CD4-positive, alpha-beta T cell treated with Interleukin-4 for 4 hours (primary cell): ENCODE measurements at regions not wholly inside any gene's neighbourhood (a gene's known extent, or its start where the extent isn't known, plus 50 kb on each side); places are given as distances from the start of the nearest gene placed in this dataset.

Experiments
- DNase-seq: peaks from one replicate; pipeline ENCODE4 v3.0.0-alpha.2; 2020

DNA sequence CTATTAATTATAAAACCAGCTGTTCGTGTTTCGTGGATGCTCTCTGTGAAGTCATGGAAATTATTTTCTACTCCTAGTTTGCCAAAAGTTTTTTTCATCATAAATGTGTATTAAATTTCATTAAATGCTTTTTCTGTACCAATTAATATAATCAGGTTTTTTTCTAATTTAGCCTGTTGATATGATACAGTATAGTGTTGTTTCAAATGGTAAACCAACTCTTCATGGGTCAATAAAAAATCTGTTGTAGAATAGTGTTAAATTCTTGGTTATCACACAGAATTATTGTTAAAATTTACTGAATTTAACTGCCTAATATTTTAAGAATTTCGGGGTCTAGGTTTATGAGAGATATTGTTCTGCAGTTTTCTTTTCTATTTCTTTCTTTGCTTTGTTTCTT is 505.9 kb upstream of the MANEA start:
- DNase-seq: no peak

DNA sequence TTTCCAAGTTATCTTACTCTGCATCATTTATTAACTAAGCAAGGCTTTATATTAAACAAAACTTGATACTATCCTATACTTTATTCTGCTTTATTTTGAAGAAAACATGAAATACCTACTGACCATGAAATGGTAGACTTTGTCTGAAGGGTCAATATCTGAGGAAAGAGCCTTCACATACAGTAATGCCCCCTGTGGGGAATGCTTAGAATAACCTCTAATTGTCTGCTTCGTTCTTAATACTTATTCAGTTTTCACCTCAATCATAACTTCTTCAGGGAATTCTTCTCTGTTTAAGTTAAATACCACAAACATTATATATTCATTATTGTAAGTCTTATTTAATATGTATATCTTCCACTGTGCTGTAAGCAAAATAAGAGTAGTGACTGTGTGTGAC is 498.9 kb upstream of the MANEA start:
- no peak for DNase-seq

DNA sequence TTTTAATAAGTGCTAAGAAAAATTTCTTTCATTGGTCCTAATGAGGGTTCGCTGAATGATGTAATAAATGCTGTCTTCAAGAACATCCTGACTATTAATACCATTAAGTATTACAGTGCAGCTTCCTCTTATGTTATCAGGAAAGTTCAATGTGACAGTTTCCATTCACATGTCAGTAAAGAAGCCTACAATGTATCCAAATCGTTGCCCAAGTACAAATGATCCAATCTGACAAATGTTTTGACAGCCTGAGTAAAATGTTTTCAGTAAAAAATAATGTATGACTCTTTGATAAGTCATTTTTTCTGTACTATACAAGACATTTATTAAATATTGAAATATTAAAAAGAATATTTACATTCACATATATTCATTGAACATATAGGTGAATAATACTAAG is 496.1 kb upstream of the MANEA start:
- no peak for DNase-seq

DNA sequence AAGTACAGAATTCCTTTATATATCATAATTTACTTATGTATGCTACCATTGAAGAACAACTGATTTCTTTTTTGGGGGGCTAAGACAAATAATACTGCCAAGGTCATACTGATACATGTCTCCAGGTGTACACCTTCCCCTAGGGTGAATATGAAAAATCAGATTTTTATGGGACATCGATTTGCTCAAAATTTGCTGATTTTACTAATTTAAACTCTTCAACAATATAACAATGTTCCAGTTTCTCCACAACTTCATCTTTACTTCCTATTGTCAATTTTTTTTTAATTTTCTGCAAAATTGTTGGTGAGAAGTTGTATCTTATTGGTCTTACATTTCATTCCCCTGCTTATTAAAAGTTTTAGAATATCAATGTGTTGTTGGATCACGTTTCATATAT is 495.4 kb upstream of the MANEA start:
- DNase-seq: no peak

DNA sequence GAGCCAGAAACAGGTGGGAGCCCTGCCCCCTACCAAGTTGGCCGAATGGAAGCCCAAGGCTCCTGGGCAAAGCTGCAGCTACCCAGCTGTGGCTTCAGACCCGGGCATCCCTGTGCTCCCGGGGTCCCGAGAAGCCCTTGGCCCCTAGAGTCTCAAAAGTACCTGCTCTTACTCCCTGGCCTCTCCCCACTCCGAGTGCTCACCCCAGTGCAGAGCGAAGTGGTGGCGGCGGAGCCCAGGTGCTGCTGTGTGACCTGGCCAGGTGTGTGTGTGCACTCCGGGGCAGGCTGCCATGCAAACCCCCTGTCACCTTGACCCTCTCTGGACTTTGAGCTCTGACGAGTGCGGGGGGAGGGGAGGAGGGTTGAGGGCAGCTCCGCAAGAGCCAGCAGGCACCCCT is 493.8 kb upstream of the MANEA start:
- no peak for DNase-seq

DNA sequence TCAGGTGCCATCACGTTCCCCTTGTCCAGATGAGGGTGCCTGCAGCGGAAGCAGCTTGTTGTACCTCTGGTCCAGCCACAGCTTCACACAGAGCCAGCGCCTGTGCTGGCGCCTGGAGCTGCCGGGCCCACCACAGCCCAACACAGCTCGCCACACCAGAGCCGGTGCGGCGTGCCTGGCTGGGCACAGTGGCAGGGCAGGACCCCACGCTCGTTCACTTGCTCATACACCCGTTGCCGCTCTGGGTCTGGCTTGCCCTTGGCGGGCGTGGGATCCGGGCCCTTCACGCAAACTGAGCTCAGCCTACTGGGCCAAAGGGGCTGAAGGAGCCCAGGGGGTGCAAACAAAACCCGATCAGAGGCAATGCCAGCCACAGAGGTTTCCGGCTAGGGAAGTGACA is 492.5 kb upstream of the MANEA start:
- no peak for DNase-seq

DNA sequence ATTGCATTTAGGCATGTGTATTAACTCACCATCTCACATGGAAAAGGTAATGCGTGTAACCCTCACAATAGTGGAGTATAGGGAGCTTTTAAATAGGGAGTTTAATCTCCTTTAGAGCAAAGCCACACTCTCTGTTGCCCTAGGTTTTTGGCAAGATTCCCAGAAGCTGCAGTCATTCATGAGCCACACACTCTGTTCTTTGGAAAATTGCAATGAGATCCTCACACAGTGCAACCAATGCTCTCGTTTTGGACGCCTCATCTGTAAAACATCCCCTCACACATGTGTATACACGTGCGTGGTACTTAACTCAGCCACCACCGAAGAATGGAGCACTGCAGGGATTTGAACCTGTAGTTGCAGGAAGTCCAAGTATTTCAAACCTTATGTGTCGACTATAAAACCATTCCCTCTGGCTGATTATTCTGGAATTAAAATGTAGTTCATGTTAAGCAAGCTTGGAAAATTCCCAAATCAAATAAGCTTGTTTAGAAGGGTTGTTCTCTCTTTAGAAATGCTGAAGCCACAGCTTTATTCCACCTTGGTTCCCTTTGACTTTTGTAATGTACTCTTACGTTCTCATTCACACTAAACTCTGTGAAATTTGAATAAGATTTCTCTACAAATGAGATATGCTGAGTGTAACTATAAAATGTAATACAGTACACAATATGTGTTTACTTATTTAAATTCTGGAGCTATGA is 489.8 kb upstream of the MANEA start:
- no peak for DNase-seq

DNA sequence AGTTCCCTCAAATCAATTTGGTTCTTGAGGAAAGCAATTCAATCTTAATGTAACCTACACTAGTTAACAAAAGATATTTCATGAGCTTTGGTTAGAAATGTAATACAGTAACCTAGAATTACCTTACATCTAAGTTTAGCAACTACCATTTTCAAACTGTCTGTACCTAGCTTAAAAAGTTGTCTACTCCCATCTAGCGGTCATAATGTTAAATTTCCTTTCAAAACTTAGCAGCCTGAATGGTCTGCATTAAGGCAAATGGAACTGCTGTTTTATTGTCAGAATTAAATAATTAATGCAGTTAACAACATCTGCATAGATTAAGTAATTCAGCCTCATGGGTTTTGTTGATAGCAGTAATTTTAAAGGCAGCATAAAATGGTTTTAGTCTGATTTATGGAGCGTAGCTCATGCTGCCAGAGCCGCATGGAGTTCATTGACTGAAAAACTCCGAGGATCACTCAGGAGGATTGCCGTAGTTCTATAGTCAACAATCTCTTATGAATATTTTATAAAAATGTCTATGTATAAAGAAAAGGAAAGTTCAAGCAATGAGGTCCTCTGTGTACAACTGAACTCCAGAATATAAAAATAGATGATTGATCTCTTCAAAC is 485.4 kb upstream of the MANEA start:
- DNase-seq: no peak

DNA sequence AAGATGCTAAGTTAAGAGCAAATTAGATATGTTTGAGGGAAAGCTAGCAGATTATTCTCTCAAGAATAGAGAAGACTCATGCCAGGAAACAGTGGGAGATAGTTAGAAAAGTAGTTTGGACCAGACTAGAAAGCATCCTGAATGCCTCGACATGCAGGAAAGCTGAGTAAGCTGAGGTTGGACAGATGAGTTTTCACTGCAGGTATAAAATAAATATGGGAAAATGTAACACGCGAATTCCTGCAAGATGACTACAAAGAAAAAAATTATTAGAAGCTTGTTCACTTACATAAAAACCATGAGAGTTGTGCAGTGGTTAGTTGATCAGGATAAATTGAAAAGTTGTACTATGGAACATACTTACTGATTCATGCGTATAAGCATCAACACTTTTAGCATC is 484.2 kb upstream of the MANEA start:
- DNase-seq: no peak

DNA sequence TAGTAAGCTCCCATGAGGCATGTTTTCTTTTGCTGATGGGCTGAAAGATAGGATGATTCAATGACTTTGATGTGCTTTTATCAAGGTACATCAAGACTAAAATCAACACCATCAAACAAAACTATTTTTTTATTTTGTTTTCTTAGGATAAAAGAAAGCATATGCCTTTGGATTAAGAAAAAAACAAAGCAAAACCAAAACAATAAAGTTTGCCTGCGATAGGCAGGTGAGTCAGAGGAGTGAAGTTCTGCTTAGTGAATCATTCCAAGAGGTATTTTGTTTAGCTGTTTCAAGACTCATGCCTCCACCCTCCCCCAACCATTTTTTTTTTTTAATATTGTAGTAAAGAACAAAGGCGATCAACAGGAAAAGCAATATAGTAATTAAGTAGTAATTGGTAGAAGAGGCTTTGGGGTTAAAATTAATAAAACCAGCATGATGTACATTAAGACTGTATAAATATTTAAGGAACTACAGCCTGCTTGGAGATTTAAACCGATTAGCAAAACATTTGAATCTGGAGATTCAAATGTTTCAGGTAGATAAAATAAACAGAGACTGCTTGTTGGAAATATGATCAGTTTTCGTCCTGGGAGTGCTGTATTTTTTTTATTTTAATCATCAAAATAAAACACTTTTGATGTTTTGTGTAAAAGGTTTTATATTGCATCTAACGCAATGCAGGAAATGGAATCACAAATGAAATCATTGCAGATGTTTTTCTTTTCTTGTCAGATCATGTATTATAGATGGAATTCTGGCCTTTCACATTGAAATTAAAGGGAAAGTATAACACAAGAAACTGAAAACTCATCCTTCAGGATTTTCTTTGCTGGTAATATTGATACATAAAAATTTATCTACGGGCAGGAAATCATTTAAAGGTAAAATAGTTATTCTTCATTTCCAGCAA is 482.3 kb upstream of the MANEA start:
- no peak for DNase-seq

DNA sequence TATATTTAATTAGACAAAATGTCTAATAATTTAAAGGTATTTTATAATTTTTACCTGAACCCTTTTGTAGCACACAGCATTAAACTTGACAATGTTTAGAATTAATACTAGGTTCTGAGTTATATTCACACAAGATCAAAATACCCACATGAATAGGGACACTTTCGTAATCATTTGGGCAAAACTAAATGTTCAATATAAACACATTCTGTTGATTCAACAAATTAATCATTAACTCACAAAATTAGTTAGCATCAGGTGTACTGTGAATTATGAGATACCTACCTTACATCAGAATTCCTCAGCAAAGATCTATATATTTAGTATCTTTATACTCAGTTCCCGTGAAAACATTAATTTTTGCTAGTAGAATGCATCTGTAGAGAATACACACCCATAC is 481.5 kb upstream of the MANEA start:
- no peak for DNase-seq

DNA sequence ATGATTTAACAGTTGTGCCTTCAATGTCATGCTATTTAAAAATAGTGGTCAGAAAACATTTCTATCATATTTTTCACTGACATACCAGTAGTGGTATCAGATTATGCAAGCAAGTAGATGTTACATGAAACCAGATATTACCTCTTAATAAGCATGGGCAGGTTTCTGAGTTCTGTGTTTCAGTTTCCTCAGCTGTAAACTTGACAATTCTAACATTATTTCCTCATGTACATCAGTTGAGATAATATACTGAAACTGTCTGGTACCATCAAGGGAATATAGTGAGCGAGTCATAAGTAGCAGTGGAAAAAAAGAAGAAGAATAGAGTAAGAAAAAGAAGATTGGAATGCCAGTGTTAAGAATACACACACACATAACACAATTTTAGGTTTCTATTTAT is 477.9 kb upstream of the MANEA start:
- no peak for DNase-seq

DNA sequence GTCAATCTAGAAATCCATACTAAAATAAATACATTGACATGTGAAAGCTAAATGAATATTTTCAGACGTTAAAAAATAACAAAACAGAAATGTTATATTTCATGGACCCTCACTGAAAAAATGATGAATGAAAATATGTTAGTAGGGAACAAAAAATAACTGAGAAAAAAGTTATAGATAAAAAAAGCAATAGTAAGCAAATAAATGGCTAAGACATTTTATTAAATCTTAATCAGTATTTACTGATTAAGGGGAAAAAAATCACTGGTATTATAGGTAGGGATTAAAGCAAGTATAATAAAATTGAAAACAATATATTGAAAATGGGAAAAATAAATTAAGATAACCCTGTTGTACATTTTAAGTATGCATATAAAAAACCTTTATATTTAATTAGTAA is 468.1 kb upstream of the MANEA start:
- no peak for DNase-seq

DNA sequence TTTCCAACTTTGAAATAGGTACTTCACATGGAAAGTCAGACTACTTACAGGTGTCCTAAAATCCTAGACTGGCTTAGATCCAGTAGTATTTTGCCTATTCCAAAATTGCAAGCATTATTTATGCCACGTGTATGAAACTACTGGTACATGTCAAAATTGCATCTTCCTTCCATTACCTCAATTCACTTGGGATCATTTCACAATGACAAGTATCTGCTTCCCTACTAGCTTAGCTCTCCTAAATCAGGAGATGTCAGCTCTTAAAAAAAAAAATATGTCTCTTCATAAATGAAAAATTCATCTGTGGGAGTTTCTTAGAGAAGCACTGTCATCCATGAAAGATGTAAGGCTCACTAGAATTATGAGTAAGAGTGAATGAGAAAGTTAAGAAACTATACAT is 466.6 kb upstream of the MANEA start:
- DNase-seq: no peak

DNA sequence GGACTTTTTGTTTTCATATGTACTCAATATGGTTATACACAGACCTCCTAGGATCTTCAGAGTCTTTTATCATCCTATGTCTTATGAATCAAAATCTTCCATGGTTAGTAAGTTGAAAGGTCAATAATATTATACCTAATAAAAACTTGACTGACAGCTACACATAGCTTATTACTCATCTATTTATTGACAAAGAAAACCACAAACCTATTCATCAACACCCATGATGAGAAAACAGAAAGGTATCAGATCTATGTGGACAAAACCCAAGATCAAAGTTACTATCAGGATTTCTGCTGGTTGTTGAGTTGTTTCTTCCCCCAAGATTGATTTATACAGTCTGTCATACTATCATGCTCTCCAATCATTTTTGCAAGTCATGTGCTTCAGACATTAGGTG is 460.1 kb upstream of the MANEA start:
- no peak for DNase-seq

DNA sequence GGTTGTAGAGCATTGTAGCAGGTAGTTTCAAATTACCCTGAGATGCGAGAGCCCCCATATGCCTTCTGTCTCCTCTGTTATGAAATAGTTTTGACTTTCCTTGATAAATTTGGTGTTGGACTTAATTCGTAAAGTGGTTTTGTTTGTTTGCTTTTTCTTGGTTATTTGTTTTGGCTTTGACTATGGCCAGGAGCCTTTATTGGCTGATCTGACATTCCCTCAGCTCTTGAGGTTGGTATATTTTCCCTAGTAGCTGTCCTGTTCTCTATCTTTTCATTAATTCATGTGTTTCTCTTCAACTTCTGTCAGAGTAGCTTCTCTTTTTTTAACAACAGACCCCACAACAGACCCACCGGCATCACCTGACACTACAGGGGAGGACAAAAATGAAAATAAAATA is 457.4 kb upstream of the MANEA start:
- no peak for DNase-seq

DNA sequence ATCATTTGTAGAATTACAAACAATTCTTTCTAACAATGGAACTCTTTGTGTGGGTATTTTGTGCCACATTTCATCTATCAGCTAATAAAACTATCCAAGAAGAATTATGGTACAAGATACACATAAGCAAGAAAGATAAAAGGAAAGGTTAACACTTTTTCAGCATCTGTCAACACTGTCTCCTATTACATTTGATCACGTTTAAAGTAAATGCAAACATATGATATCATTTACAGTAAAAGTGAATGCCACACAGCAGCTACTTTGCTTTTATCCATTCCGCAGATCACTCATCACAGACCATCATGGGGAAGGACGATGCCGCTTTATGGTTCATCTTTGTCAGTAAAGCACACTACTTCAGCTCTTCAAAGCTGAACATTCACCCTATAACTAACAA is 456.4 kb upstream of the MANEA start:
- no peak for DNase-seq

DNA sequence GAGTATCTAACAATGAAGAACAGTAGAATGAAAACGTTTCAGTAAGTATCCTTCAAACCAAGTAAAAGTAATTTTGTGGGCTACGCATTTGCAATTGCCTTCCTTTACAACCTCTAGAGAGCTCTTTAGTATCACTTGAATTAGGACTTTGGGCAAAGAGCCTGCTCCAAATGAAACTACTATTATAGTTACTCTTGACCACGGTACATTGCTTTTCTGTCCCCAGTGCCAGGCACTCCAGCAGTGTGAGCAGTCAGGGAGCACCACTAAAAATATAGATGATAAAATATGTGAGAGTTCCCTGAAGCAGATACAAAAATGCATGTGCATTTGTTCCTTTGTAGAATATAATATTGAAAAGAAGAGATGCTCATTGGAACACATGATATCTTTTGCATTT is 450.1 kb upstream of the MANEA start:
- no peak for DNase-seq

DNA sequence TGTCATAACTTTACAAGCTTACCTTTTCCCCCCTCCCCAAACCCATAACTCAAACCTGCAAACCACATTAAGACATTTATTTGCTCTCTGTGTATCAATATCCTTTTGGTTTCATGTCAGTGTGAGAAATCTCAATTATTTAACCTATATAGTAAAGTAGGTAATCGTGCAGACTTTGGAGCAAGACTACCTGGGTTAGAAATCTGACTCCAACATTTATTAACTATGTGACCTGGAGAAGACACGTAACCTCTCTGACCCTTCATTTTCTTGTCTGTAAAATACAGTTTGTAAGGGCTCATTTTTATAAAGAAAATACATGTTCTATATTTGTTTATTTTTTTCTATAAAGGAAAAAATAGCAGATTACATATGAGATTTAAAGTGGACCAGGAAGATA is 448.9 kb upstream of the MANEA start:
- DNase-seq: no peak

DNA sequence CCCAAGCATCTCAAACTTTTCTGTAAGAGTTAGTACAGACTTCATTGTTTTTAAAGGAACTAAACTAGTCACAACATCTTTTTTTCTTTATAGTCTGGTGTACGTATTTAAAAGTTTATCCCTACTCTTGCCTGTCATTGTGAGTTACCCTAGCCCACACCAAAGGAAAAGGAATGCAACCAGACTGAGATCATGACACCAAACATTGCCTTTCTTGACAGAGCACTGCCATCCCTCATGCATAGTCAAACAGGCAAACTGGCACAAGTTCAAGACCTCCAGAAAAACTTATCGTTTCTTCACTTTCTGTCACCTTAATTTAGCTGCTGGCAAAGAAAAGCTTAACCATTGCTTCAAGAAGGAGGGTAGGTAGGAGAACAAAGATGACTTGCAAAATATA is 448.4 kb upstream of the MANEA start:
- no peak for DNase-seq

DNA sequence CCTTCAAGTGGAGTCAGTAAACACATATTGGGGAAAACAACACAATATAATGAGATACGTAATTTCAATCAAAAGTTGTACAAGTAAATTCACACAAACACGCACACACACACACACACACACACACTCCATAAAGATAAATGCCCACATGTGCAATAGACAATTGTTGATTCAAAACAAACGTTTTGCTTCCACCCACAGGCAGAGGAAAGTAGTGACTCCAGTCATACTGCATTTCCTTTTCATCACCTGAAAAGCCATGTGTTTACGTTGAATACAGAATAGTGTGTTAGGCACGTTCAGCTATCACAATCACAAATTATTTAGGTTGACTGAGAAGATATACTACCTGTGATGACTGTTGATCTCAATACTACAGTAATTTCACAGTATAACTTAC is 443.8 kb upstream of the MANEA start:
- no peak for DNase-seq

DNA sequence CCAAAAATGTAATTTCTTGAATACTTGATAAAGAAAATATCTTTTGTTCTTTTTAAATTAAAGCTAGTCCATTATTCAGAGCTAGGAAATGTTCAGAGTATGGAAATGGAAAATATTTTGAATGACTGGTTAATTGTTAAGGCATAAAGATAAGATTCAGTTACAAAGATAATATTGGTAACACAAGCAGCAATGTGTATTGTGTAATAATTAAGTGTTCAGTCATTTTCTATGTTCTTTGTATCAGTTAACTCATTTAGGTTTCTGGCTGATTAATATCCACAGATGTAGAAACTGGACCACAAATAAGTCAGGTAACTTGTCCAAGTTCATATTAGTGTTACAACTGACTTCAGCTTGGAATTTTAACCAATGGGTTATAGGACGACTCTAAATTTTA is 442.2 kb upstream of the MANEA start:
- DNase-seq: no peak

DNA sequence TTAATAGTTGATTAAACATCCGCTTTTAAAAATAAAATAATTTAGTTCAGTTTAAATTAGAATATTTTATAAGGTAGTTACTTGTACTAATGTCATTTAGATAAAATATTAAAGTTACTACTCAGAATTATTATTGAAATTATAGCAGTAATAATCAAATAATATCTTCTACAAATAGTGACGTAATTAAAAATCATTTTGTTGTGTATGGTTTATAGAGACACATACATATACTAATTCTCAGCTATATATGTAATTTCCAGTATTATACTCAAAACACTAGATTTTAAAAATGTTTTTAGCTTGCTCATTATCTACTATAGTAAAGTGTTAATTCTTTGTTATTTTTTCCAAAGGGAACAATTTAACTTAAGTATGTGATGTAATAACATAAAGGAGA is 435.2 kb upstream of the MANEA start:
- DNase-seq: no peak

DNA sequence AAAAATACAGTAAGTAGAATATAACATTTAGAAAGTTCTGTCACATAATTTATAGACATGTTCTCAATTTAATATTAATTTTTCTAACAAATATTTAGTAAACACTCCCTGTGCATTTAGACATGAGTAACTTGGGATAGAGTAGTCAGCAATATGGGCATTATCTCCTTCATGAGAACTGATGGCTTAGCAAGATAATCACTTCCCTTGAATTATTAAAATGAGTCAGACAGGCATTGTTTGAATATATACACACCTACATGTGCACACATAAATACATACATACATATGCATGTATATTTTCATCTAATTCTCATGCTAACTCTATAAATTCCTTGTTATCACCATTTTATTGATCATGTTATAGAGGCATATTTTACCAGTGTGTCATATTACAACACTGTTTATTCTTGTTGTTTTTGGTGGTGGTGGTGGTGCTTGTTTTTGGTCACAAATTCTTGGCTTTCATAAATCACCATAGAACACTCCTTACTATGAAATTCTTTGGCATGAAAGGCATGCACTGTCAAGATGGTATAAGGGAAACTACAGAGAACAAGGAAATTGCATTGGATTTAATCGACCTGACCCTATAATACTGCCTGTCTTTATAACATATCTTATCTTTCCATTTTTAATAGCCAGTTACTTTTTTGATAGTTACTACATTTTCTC is 434.5 kb upstream of the MANEA start:
- DNase-seq: no peak
